A549 (cell line): ENCODE measurements at regions not wholly inside any gene's neighbourhood (a gene's known extent, or its start where the extent isn't known, plus 50 kb on each side); places are given as distances from the start of the nearest gene placed in this dataset.

Experiments used
- CTCF ChIP-seq: fragments of >200 bp; sonication (Bioruptor Twin); formaldehyde crosslinking; IDR thresholded peaks from 3 replicates; pipeline ENCODE4 v1.5.1; 2016
- EHF ChIP-seq: fragments of 250-450 bp; sonication (Bioruptor Pico); IDR thresholded peaks from 2 replicates; pipeline ENCODE4 v1.5.0; 2020; ENCODE audit warnings: mild to moderate bottlenecking
- EP300 ChIP-seq, 2 experiments: fragments of >200 bp; sonication (Bioruptor Twin); formaldehyde crosslinking; IDR thresholded peaks; 2 replicates in 1 of 2; 3 replicates in 1 of 2; pipeline ENCODE4 v1.6.1; 2016 to 2017
- HOXA7 ChIP-seq: fragments of 250-450 bp; sonication (Bioruptor Pico); IDR thresholded peaks from 2 replicates; pipeline ENCODE4 v1.5.0; 2020; ENCODE audit warnings: mild to moderate bottlenecking, moderate library complexity
- JUN ChIP-seq, 2 experiments: fragments of >200 bp; sonication (Bioruptor Twin); formaldehyde crosslinking; IDR thresholded peaks; 2 replicates in 1 of 2; 3 replicates in 1 of 2; pipeline ENCODE4 v1.6.1; 2016 to 2017
- KDM5A ChIP-seq: fragments of 200-600 bp; sonication (generic); IDR thresholded peaks from 2 replicates; pipeline ENCODE4 v1.6.1; 2016; ENCODE audit warnings: antibody characterized with exemption, mild to moderate bottlenecking
- MAX ChIP-seq: IDR thresholded peaks from 2 replicates; pipeline ENCODE4 v1.6.1; 2012
- NR3C1 ChIP-seq: fragments of >200 bp; sonication (Bioruptor Twin); formaldehyde crosslinking; IDR thresholded peaks from 3 replicates; pipeline ENCODE4 v1.6.1; 2017
- POLR2A ChIP-seq: IDR thresholded peaks from 2 replicates; pipeline ENCODE4 v1.6.1; 2012; ENCODE audit warnings: mild to moderate bottlenecking, low read length
- RAD21 ChIP-seq, 2 experiments: fragments of >200 bp in 1 of 2; sonication (Bioruptor Twin) in 1 of 2; formaldehyde crosslinking in 1 of 2; IDR thresholded peaks in 1 of 2; conservative IDR thresholded peaks in 1 of 2; 2 replicates in 1 of 2; 3 replicates in 1 of 2; pipeline ENCODE4 v1.6.1; 2012 to 2018; ENCODE audit warnings: inconsistent platforms in 1 of 2
- REST ChIP-seq: fragments of 200-600 bp; sonication (generic); IDR thresholded peaks from 2 replicates; pipeline ENCODE4 v1.6.1; 2016; ENCODE audit warnings: antibody characterized with exemption, mild to moderate bottlenecking, moderate library complexity
- TF ChIP-seq, protein P1 (sequence below): fragments of 250-450 bp; sonication (Bioruptor Pico); IDR thresholded peaks from 2 replicates; pipeline ENCODE4 v1.5.0; 2021; ENCODE audit warnings: mild to moderate bottlenecking, moderate library complexity, borderline replicate concordance

GRCh38 chr1:213383465-213383864, 332.4 kb downstream of the RPS6KC1 start:
- TF ChIP-seq CTCF: no peak
- no peak for TF ChIP-seq EP300 (IDR thresholded peaks at IDR 0.05)
- no peak for TF ChIP-seq REST
- TF ChIP-seq NR3C1: no peak
- TF ChIP-seq, protein P1, sequence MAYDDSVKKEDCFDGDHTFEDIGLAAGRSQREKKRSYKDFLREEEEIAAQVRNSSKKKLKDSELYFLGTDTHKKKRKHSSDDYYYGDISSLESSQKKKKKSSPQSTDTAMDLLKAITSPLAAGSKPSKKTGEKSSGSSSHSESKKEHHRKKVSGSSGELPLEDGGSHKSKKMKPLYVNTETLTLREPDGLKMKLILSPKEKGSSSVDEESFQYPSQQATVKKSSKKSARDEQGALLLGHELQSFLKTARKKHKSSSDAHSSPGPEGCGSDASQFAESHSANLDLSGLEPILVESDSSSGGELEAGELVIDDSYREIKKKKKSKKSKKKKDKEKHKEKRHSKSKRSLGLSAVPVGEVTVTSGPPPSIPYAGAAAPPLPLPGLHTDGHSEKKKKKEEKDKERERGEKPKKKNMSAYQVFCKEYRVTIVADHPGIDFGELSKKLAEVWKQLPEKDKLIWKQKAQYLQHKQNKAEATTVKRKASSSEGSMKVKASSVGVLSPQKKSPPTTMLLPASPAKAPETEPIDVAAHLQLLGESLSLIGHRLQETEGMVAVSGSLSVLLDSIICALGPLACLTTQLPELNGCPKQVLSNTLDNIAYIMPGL (CRISPR knock-in tag): no peak
- no peak for TF ChIP-seq JUN (IDR thresholded peaks at IDR 0.05)
- no peak for TF ChIP-seq RAD21 (conservative IDR thresholded peaks at IDR 0.05 in 1 of 2, IDR thresholded peaks at IDR 0.05 in 1 of 2)
- TF ChIP-seq POLR2A: no peak
- TF ChIP-seq HOXA7 (CRISPR knock-in tag): no peak
- TF ChIP-seq MAX: no peak
- TF ChIP-seq EHF (CRISPR knock-in tag): no peak
- no peak for TF ChIP-seq KDM5A
